Testis (tissue), 2 donors: ENCODE measurements at regions not wholly inside any gene's neighbourhood (a gene's known extent, or its start where the extent isn't known, plus 50 kb on each side); places are given as distances from the start of the nearest gene placed in this dataset.

ENCODE experiments used
- CTCF ChIP-seq, 3 experiments: fragments of 450-650 bp in 2 of 3; fragments of 200-600 bp in 1 of 3; sonication (generic) in 1 of 3; IDR thresholded peaks; one replicate each; pipeline ENCODE4 v1.5.1; 2016 to 2019; ENCODE audit warnings: antibody characterized with exemption in 3 of 3, mild to moderate bottlenecking in 2 of 3, moderate library complexity in 1 of 3
- POLR2A ChIP-seq: fragments of 450-650 bp; IDR thresholded peaks from one replicate; pipeline ENCODE4 v1.6.1; 2017; ENCODE audit warnings: antibody characterized with exemption, mild to moderate bottlenecking, moderate library complexity

GRCh38 chr9:99459919-99460318 is 237.8 kb downstream of the SEC61B start:
- TF ChIP-seq CTCF (IDR thresholded peaks at IDR 0.05) (no peak), POLR2A (no peak)
